Esophagus squamous epithelium (tissue), 4 donors: ENCODE measurements at regions not wholly inside any gene's neighbourhood (a gene's known extent, or its start where the extent isn't known, plus 50 kb on each side); places are given as distances from the start of the nearest gene placed in this dataset.

Source experiments
- POLR2A ChIP-seq, 4 donors: fragments of 450-650 bp; IDR thresholded peaks; one replicate each; pipeline ENCODE4 v1.6.1; 2017; ENCODE audit warnings: antibody characterized with exemption in 4 of 4, mild to moderate bottlenecking in 4 of 4, moderate library complexity in 3 of 4
- TF ChIP-seq, protein P1 (sequence below), 6 experiments: fragments of 450-650 bp in 4 of 6; fragments of 200-600 bp in 2 of 6; sonication (generic) in 2 of 6; IDR thresholded peaks; one replicate each; pipeline ENCODE4 v1.5.1; 2016 to 2019; ENCODE audit warnings: antibody characterized with exemption in 6 of 6, mild to moderate bottlenecking in 4 of 6, moderate library complexity in 4 of 6

DNA sequence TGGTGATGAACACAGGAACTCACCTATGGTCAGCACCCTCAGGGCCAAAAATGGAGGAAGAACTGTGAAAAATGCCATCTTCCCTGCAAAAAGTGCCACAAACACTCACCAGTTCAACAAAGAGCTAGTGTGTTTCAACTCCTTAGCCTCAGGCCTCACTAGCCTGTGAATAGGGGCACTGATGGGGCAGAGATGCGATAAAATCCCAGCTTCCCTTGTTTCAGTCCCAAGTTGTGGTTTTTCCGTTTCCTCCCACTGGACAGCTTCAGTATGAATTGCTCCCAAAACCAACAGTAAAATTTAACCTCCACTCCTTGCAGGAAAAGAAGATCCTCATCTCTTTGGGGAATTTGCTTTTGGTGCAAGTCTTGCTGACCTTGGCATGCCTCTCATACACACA, 117.4 kb upstream of the ADAMTS9 start:
- no peak for TF ChIP-seq POLR2A (IDR thresholded peaks at IDR 0.05)
- TF ChIP-seq, protein P1, sequence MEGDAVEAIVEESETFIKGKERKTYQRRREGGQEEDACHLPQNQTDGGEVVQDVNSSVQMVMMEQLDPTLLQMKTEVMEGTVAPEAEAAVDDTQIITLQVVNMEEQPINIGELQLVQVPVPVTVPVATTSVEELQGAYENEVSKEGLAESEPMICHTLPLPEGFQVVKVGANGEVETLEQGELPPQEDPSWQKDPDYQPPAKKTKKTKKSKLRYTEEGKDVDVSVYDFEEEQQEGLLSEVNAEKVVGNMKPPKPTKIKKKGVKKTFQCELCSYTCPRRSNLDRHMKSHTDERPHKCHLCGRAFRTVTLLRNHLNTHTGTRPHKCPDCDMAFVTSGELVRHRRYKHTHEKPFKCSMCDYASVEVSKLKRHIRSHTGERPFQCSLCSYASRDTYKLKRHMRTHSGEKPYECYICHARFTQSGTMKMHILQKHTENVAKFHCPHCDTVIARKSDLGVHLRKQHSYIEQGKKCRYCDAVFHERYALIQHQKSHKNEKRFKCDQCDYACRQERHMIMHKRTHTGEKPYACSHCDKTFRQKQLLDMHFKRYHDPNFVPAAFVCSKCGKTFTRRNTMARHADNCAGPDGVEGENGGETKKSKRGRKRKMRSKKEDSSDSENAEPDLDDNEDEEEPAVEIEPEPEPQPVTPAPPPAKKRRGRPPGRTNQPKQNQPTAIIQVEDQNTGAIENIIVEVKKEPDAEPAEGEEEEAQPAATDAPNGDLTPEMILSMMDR (IDR thresholded peaks at IDR 0.05): no peak
